Cerebellar nuclear complex (tissue), 1 donor: ENCODE measurements at regions not wholly inside any gene's neighbourhood (a gene's known extent, or its start where the extent isn't known, plus 50 kb on each side); places are given as distances from the start of the nearest gene placed in this dataset.
"Not testable (repeated sequence)": the region's sequence is repeated elsewhere in the genome, so short reads cannot be mapped to it uniquely, and the experiment has no call there.

Experiments
- DNase-seq, 2 experiments: peaks; one replicate each; lab custom pipeline; 2025; lab: John Stamatoyannopoulos, UW

DNA sequence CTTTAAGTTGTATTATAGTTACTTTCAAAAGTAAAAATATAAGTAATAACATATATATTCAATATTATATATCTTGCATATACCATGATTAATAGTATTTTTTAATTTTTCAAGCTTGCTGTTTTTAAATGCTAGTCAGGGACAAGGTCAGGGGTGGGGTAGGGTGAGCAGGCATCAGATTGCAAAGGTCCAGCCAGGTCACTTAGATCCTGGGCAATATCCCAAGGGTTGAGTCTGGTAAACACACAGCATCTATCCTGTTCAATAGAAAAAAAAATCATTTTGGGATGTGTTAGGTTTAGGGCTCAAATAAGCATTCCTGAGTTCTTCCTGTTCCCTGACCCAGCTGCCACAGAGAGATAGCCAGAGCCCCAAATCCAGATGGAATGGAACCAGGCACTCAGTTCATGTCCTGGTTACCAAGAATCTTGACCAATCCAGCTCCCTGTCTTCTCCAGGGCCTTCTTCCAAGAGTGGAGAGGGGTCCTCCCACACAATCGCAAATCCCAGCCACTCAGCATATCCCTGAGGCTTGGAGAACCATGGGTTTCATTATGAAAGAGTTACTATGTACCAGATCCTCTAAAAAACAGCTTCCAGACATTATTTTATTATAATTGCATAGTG lies 134.9 kb upstream of the TOP1 start:
- DNase-seq, result no peak

DNA sequence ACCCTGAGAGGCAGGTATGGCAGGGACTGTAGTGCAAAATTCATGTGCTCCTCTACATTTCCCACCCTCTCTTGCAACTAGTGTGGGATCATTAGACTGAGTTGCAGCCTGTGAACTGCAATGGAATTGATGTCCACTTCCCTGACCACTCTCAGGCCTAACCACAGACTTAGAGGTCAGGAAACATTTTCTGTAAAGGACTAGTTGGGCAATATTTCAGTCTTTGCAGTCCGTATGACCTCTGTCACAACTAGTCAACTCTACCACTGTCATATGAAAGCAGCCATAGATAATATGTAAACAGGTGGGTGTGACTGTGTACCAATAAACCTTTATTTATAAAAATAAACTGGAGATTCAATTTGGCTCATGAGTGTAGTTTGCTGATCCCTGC lies 134.4 kb upstream of the TOP1 start:
- no peak for DNase-seq

DNA sequence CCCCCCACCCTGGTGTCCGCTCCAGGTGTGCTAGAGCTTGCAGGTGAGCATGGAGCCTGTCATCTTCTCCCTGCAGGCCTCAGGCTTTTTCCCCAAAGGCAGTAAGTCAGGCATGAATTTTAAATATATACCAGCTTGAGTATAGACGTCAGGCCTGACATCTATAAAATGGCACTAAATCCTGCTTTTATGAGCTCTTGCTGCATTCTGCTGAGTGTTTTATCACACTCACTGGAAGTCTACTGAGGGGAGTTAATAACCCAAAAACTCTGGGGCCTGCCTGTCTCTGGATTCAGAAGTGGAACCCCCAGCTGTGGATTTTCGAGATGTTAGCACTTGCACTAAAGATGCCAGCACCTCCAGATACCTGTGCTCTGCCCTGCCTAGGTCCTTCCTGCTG lies 133.4 kb upstream of the TOP1 start:
- no peak for DNase-seq

DNA sequence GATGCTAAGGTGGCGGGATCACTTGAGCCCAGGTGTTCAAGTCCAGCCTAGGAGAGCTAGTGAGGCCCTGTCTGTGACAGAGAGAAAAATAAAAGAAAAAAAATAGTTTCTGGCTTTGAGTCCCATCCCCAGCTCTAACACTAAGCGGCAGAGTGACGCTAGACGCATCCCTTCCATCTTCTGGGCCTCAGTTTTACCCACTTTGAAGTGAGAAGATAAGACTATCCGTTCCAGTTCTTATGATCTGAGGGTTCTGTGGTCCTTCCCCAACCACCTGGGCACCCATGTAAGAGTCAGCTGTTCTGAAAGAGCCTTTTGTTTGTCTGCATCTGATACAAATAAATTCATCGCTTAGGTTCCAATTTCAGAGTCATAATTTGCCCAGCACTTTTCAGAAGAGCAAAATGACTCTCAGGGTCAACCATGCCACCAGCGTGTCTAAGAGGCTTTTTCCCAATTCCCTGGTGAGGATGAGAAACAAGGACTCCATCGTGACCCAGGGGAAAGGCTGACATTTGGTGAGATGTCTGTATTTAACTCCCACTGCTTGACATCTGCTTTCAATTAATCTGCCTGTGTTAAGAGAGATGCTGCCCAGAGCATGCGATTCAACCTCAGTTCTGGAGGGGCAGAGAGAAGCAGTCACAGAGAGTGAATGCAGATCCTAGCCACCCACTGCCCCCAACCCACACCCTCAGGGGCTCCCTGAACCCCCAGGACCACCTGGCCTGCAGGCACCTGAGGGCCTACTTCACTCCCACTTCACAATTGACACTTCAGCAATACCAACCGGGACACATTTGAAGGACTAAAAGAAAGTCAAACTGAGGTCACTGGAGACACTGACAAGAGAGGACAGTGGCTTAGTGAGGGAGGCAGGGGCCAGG lies 131.6 kb upstream of the TOP1 start:
- DNase-seq, result no peak

DNA sequence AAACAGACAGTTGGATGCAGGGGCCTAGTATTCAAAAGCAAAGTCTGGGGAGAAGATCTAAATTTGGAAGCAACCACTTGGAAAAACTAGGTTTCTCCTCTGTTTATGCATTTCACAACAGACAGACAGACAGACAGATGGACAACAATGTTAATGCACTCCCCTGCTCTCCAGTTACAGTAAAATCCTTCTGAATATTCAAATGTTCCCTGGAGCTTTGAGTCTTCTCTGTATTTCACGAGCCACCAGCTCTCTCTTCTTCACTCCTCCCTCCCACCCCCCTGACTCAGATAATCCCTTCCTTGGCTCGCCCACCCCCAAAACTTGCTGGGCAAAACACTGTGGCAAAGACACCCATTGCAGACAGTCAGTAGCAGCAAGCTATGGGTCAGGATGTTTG lies 129.3 kb upstream of the TOP1 start:
- no peak for DNase-seq

DNA sequence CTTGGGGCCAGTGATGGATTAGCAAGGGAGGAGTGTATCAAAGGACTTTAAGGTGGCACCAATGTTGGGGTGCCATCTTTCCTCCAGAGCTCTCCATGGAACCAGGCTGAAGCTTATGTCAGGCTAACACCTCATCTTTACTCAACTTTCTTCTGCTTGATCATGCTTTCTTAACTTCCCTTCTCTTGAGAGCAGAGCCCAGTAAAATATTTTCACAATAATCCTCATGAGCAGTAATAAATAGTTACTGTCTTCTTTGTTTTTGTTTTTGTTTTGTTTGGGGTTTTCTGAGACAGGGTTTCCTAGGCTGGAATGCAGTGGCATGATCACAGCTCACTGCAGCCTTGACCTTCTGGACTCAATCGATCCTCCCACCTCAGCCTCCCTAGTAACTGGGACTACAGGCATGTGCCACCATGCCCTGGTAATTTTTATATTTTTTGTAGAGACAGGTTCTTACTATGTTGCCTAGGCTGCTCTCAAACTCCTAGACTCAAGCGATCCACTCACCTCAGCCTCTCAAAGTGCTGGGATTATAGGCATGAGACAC lies 127.9 kb upstream of the TOP1 start:
- no peak for DNase-seq

DNA sequence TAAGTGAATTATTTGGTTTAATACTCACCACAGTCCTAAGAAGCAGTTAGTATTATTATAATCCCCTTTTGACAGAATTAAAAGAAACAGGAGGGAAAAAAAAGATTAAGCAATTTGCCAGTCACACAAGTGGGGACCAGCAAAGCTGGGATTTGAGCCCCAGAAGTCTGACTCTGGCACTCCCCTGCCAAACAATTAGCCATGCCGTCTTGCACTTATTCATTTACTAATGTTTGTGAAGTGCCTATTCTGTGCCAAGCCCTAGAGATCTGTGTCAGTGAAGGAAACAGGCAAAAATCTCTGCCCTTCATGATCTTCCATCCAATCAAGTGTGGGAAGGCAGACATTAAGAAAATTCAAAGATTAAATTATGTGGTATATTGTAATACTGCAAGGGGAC lies 126.0 kb upstream of the TOP1 start:
- no peak for DNase-seq

DNA sequence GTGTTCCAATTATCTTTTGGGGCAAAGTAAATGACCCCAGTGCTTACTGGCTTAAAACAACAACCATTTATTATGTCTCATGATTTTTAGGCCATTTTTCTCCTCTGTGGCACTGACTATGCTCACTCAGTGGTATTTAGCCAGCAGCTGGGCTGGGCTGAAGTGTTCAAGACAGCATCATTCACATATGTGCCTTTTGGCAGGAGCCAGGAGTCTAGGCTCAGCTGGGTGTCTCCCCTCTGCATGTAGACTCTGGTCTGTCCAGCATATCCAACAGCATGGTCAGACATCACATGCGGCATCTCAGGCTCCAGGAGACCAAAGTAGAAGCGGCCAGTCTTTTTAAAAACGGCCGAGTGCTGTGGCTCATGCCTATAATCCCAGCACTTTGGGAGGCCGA lies 120.3 kb upstream of the TOP1 start:
- no peak for DNase-seq

DNA sequence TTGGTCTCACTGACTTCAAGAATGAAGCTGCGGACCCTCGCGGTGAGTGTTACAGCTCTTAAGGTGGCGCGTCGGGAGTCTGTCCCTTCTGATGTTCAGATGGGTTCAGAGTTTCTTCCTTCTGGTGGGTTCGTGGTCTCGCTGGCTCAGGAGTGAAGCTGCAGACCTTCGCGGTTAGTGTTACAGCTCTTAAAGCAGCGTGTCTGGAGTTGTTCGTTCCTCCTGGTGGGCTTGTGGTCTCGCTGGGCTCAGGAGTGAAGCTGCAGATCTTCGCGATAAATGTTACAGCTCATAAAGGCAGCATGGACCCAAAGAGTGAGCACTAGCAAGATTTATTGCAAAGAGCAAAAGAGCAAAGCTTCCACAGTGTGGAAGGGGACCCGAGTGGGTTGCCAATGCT lies 119.1 kb upstream of the TOP1 start:
- DNase-seq, result not testable (repeated sequence)

DNA sequence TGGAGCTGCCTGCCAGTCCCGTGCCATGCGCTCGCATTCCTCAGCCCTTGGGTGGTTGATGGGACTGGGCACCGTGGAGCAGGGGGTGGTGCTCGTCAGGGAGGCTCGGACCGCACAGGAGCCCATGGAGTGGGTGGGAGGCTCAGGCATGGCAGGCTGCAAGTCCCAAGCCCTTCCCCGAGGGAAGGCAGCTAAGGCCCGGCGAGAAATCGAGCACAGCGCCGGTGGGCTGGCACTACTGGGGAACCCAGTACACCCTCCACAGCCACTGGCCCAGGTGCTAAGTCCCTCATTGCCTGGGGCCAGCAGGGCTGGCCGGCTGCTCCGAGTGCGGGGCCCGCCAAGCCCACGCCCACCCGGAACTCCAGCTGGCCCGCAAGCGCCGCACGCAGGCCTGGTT lies 118.2 kb upstream of the TOP1 start:
- DNase-seq, result not testable (repeated sequence)

DNA sequence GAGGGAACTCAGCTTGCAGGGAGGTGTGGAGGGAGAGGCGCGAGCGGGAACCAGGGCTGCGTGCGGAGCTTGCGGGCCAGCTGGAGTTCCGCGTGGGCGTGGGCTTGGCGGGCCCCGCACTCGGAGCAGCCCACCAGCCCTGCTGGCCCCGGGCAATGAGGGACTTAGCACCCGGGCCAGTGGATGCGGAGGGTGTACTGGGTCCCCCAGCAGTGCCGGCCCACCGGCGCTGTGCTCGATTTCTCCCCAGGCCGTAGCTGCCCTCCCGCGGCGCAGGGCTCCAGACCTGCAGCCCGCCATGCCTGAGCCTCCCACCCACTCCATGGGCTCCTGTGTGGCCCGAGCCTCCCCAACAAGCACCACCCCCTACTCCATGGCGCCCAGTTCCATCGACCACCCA lies 117.5 kb upstream of the TOP1 start:
- not testable (repeated sequence) for DNase-seq

DNA sequence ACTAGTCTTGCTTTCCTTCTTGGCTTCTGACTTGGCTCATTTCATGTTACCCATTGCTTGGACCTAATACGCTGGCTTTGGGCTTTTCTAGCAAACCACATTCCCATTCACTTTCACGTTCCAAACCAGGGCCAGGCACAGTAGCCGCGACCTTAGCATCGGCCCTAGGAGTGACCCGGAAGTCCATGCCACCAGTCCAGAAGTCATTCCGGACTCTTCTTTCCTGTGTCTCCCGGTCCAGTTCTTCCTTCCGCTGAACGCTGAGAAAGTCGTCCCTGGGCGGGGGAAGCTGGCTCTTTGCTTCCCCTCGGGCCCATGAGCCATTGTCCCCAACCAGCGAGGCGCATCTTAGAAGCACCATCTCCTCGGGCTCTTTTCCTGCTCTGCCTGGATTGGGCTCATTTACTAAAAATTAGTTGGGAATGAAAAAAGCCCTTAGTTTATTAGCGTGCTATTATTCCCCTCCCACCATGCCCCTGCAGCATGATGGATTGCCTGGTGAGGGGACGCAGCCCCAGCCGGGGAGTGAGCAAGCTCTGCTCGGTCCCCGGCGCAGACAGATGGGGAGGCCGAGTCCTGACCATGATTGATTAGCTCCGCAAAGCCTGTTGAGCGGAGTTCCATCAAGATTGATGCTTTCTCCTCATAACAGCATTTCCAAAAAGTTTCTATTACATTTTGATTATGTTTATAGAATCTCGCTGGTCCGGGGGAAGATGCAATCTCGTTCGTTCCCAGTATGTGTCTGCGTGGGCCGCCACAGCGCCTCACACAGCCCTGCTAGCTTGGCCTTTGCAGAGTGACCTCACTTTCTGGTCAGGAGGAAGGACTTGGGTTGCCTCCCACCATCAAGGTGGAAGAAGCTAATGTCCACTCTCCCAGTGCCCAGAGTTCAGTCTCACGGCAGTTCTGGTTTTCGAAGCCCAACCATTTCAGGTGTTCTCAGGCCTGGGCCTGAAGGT lies 115.1 kb upstream of the TOP1 start:
- no peak for DNase-seq

DNA sequence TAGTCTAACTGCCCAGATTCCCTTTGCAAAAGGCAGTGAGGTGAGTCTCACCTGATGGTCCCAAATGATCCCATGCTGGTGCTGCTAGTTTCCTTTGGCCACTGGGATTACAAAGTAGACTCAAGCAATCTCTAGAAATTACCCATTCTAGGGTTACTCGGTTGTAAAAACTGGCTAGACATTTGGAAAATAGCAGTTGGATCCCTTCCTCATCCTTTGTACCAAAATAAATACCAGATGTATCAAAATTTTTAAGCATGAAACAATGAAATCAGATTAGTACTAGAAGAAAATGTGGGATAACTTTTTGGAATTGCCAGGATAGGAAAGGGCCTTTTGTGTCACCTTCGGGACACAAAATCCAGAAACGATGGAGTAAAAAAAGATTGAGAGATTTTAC lies 112.9 kb upstream of the TOP1 start:
- no peak for DNase-seq

DNA sequence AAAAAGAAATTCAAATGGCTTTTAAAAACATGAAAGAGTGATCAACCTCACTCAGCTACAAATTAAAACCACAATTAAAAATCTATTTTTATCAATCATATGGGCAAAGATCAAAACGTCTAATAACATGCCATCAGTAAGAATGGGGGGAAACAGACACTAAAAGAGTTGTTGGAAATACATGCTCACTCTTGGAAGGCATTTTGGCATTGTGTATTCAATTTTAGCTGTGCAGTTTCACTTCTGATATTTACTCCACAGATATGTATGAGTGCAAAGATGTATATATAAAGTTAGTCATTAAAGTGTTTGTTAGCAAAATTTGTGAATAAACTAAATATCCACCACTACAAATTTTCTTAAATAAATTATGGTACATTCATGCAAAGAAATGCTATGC lies 112.3 kb upstream of the TOP1 start:
- no peak for DNase-seq

DNA sequence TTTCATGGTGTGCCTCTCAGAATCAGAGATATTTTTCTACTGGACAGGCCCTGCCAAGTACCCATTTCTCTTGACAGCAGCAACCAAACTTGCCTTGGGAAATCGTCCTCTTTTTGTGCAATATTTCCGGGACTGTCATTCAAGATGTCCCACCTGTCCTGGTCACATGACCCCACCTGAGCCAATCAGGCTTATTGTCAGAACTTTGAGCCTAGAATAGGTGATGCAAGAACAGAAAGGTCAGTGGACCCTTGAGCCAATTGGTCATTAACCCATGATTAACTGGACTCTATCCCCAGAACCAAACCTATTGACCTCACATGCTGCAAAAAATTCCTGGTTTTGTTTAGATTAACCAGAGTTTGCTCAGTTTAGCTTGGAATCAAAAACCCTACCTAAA lies 108.3 kb upstream of the TOP1 start:
- no peak for DNase-seq

DNA sequence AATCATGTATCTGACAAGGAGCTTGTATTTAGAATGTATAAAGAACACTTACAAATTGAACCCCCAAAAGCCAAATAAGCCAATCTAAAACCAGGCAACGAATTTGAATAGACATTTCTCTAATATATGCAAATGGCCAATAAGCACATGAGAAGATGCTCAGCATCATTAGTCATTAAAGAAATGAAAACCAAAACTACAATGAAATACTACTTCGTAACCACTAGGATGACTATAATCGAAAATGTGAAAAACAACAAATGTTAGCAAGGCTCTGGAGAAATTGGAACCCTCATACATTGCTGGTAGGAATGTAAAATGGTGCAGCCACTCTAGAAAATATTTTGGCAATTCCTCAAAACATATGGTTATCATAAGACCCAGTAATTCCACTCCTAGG lies 105.8 kb upstream of the TOP1 start:
- no peak for DNase-seq

DNA sequence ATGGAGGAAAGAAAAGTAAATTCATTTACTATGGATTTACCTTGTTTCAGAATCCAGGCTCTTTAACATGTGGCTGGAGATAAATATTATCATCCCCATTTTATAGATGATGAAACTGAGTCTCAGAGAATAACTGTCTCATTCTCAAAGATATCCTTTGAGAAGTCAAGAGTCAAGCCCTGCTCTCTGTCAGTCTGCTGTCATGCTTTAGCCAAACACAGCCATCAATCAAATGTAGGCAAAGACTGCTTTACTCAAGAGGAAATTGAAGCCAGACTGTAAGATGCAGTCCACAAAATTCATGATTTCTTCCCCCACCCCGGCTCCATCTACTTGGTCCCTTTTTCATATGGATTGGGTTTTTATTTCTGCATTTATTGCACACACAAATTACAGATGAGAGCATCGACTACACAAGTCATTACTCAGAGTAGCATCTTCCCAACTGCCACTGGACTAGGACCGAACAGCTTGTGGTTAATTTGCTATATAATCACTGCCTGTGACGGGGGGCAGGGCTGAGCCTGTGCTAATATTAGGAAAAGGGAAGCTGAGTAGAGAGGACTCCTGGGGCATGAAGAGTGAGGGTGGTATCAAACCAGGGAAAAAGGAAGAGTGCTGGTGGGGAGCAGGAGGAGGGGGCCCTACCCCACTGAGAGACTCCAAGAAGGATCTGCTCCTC lies 102.7 kb upstream of the TOP1 start:
- DNase-seq, result no peak

DNA sequence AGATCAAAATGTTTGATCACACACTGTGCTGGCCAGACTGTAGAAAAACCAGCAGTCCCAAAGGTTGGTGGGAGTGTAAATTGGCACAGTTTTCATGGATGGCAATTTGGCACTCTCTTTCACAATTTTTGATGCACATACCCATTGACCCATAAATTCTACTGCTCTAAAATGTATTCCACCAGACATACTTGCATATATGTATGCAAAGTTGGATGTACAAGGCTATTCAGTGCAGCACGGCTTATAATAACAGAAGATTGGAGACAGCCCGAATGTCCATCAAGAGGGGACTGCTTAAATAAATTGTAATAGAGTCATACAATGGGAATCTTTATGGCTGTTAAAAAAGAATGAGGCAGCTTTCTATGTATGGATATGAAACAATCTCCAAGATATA lies 101.7 kb upstream of the TOP1 start:
- no peak for DNase-seq

DNA sequence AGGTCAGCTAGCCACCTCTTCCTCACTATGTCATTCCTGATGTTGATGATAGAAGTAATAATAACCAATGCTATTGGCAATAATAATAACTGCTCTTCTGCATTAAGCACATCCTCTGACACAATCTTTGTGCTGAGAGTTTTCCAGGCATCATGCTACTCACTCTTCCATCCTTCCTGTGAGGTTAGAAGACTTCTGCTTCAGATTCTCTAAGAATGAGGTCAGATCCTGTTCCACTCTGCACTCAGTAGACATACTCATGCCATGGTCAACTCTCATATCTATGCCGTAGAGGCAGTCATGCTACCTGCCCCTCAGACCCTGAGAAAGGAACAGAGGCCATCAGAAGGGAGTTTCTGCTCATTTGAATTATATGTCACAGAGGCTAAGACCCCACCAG lies 98.1 kb upstream of the TOP1 start:
- no peak for DNase-seq

DNA sequence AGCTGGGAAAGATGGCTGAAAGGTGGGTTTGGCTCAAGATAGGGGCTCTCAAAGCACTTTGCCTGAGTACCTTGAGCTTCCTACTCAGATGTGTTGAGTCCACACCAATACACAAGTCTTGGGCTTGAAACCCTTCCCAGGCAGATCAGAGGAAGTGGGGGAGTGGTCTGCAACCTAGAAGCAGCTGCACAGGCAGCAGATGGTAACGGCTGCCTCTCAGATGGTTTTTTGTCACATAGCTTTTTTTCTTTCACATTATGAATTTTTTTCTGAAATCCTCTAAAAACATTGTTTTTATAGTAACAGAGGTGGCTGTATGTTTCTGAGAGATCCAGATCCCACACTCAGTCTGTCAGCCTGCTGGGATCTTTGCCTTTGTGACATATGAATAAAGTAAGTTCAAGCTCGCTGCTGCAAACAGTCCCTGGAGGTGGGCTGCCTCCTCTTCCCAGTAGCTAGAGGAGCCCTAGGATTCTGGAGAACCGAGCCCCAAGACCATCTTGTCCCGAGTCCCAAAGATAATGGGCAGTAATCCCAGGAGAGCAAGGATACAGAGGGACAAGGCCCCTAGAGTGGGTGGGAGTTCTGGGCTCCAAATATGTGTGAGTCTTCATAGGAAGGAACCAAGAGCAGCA lies 97.1 kb upstream of the TOP1 start:
- DNase-seq, result no peak

DNA sequence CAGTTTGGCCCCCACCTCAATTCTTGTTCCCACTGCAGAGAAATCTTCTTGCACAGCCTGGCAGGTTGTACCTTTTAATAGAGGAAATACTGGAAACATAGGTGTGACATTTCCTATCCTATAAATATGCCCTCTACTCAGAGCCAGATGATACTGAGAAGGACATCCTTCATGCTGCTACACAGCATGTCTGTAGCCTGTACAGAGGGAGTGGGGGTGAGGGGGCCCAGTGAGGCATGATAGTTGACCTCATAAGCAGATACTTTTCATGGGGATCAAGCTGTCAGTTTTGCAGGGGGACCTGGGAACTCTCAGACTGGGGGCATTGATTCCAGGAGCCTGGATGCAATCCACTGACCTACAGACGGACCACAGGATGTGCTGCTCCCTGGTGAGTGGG lies 96.2 kb upstream of the TOP1 start:
- no peak for DNase-seq
